ENCODE measurements at regions not wholly inside any gene's neighbourhood (a gene's known extent, or its start where the extent isn't known, plus 50 kb on each side); places are given as distances from the start of the nearest gene placed in this dataset.
"Not testable (repeated sequence)": the region's sequence is repeated elsewhere in the genome, so short reads cannot be mapped to it uniquely, and the experiment has no call there.

GRCh38 chr3:5545719-5546118 lies 358.2 kb downstream of the EDEM1 start:
- DNase-seq (ENCODE audit: low read depth) = no peak

- no peak for DNase-seq (ENCODE audit: low read depth)
Observed at GRCh38 chr3:5553203-5553602, 365.7 kb downstream of the EDEM1 start.

- DNase-seq (ENCODE audit: low read depth) = no peak
Observed at GRCh38 chr3:5554245-5554747, 366.8 kb downstream of the EDEM1 start.

DNA sequence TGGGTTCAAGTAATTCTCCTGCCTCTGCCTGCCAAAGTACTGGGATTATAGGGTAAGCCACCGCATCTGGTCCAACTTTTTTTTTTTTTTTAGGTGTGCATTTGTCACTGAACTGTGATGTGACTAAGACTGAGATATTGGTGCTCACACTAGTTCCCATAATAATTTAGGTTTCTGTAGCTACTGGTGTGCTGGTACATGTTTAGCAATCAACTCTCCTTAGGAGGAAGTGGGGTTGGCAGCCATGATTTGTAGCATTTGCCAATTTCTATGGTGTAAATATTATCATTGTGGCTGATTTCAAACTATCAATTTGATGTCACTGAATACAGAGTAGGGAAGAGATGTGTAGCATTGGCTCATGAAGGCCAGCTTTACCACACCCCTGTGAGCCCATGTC lies 372.7 kb downstream of the EDEM1 start:
- DNase-seq (ENCODE audit: low read depth) = no peak

DNA sequence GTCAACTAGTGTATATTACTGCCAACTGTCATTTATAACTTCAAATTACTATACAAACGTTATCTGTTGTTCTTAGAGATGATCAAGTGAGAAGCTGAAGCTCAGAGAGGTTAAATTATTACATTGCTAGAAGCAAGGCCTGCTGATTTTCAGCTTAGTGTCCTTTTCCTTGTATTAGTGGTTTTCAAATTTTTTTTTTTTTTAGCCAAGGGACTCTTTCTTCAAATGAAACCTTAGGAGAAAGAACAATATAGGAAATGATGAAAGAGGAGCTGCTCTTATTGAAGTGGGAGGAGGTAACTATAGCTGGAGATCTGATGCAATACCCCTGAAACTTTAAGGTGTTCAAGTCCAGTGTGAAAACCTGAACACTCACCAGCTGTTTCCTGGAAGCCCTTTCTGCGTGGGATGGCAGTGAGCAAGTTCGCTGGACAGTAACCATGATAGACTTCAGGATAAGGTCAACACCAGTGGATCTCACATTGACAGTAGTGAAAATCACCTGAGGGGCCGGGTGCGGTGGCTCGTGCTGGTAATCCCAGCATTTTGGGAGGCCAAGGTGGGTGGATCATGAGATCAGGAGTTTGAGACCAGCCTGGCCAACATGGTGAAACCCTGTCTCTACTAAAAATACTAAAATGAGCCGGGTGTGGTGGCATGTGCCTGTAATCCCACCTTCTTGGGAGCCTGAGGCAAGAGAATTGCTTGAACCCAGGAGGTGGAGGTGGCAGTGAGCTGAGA lies 376.2 kb downstream of the EDEM1 start:
- DNase-seq (ENCODE audit: low read depth) = no peak

- no peak for DNase-seq (ENCODE audit: low read depth)
Observed at GRCh38 chr3:5564278-5564666, 376.8 kb downstream of the EDEM1 start.

DNA sequence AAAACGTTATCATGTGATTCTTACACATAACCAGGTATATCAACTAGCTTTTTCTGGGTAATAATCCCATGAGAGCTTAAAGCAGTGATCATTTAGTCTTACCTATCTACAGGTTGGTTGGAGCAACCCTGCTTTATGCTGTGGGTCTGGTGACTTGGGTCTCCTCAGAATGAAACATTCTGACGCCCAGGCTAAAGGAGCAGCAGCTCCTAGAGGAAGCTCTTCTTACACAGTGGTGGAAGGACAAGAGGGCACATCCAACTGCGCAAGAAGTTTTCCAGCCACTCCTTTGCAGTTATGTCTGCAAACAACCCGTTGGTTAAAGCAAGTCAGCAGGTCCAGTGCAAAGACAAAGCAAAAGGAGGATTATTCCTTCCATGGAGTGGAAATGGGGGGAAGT lies 377.5 kb downstream of the EDEM1 start:
- DNase-seq (ENCODE audit: low read depth) = no peak

GRCh38 chr3:5567113-5567512 lies 379.6 kb downstream of the EDEM1 start:
- DNase-seq (ENCODE audit: low read depth) = no peak

GRCh38 chr3:5568451-5568850 lies 380.9 kb downstream of the EDEM1 start:
- DNase-seq (ENCODE audit: low read depth) = no peak

DNA sequence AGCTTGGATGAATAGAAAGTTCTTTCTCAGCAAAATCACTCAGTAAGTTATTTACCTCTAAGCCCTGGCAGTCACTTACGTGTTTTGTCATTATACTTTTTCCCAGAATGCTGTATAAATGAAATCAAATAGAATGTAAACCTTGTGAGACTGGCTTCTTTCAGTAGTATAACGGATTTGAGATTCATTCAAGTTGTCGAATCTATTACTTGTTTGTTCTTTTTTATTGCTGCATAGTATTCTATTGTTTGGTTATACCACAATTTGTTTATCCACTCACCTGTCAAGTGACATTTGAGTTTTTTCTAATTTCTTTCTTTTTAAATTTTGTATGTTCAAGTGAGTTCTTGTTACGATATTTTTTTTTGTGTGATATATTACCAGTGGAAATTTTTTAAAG lies 381.6 kb downstream of the EDEM1 start:
- no peak for DNase-seq (ENCODE audit: low read depth)

DNA sequence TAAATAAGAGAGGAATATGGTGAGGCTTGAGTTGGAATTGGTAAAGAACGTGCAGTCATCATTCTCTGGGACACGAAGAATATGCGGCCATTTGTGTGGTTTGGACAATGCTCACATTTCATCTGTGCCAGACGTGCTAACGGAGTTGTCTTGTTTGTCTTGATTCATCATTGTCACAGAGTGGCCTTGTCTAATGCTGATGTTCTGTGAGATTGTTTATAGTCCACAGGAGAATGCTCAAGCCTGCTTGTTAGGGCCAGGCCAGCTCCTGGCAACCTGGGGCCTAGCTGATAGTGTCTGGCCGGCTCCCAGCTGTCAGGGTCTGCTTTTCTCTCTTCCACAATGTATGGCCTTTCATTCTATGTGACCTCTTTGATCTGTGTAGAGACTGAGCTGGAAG lies 384.7 kb downstream of the EDEM1 start:
- no peak for DNase-seq (ENCODE audit: low read depth)

DNA sequence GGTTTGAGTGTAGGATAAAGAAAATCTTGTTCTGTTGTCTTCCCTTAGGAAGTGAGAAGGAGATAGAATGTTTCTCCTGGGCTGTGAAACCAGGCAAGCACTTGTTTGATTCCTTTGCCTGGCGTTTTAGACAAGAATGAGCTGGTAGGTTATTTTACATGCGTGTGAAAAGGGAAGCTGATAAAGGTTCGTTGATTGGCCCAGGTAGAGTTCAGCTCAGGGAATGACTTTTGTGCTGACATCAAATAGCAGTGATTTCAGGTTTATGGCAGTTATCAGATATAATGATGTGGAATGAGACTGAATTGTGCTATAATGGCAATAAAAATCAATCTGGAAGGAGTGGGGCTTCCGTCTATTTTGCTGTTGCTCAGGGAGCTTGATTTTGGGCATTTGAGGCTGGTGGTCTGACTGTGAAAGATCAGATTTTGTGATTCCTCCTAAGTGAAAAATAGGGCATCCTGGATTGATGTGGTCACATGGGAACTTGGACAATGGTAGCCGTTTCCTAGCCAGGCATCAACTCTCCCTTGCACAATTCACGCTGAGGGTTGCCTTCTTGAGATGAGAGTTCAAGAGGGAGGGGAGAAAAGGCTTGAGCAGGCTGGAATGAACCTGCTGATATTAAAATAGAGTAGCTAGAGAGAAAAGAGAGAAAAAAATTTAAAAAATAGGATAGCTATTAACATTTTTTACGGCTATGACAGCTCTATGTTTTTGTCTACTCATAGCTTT lies 388.9 kb downstream of the EDEM1 start:
- DNase-seq (ENCODE audit: low read depth) = no peak

DNA sequence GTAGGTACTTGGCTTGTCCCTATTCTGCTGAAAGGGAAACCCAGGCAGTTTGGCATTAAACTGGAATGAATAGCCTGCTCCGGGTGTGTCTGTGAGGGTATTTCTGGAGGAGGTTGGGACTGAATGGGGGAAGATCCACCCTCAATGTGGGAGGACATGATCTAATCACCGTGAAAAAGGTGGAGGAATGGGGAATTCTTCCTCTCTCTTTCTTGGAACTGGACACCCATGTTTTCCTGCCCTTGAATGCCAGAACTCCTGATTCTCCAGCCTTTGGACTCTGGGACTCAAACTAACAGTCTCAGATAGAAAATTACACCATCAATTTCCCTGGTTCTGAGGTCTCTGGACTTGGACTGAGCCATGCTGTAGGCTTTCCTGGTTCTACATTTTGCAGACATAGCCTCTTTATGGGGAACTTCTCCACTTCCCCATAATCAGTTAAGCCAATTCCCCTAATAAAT lies 391.7 kb downstream of the EDEM1 start:
- no peak for DNase-seq (ENCODE audit: low read depth)

DNA sequence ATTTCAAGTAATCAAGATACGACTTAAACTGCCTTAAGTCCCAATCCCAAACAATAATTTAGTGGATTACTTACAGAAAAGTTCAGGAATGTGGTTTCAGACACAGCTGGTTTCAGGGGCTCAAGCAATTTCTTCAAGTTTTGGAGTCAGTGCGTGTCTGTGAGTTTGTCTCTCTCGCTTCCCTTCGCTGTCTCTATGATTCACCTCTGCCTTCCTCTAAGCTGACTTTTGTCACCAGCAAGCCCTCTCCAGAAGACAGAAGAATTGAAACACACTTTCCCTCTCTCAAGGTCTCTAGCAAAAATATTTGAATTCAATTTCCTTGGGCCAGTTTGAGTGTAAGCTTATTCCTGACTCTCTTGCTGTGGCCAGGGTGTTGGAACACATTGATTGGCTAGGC lies 392.4 kb downstream of the EDEM1 start:
- no peak for DNase-seq (ENCODE audit: low read depth)

DNA sequence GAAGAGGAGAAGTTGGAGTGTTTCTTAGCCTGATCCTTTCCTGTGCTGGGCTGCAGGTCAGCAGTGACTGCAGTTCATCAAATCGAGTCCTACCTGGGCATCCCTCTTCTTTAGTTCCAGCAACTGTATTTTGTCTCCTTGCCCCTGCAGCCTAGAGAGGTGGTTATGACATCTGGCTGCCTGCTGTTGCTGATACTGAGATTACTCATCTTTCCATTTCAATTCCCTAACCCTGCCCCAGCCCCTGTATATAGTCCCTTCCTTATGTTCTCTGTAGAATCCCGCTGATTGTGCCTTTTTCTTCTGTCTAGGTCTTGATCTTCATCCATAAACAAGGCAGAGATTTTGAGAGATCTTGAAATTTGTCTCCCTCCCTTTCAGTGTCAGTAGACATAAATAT lies 393.3 kb downstream of the EDEM1 start:
- no peak for DNase-seq (ENCODE audit: low read depth)

- DNase-seq (ENCODE audit: low read depth) = no peak
Observed at GRCh38 chr3:5581743-5582142, 394.2 kb downstream of the EDEM1 start.

GRCh38 chr3:5583920-5584319 lies 396.4 kb downstream of the EDEM1 start:
- DNase-seq (ENCODE audit: low read depth) = no peak

GRCh38 chr3:5585085-5585484 lies 397.6 kb downstream of the EDEM1 start:
- DNase-seq (ENCODE audit: low read depth) = no peak

DNA sequence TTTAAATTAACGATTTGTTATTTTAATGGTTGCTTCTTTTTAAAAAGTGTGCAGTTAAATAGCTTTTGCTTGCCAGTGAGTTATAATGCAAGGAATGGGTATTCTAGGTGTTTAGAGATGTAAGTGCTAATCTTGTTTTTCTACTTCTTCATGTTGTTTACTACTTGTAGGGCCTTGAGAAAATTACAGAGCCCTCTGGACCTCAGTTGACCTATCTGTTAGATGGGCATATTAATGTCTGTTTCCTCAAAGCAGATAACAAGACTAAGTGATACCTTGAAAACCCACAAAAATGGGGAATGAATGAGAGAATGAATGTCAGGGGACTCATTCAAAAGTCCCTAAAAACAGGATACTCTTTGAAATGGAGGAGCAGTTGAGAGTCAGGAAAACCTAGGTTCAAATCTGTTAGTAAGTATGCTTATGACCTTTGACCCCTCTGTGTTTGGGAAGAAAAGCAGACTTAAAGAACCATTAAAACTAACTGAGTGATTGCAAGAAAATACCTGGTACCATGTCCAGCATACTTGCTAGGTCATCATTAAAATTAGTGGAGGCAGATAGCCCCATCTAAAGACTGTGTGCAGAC lies 419.5 kb downstream of the EDEM1 start:
- DNase-seq (ENCODE audit: low read depth) = no peak

- DNase-seq (ENCODE audit: low read depth) = no peak
Observed at GRCh38 chr3:5607581-5607980, 420.1 kb downstream of the EDEM1 start.

DNA sequence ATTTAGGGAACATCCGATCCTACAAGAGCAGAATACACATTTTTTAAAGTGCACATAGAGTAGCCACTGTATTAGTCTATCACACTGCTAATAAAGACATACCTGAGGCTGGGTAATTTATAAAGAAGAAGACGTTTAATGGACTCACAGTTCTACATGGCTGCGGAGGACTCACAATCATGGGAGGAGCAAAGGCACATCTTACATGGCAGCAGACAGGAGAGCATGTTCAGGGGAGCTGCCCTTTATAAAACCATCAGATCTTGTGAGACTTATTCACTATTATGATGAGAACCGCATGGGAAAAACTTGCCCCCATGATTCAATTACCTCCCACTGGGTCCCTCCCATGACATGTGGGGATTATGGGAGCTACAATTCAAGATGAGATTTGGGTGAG lies 421.5 kb downstream of the EDEM1 start:
- not testable (repeated sequence) for DNase-seq (ENCODE audit: low read depth)

DNA sequence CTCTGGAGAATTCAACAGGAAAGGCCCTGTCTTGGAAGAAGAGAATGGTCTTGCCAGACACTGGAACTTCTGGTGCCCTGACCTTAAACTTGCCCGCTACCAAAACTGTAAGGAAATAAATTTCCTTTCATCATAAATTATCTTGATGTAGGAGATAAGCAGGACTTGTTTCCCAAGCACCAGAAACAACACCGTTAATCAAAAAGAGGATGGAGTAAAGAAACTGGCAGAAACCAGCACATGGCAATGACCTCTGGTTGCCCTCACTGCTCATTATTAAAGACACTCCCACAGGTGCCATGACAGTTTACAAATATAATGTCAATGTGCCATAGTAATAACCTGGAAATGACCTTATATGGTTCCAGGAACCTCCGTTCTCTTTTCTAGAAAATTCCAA lies 426.1 kb downstream of the EDEM1 start:
- no peak for DNase-seq (ENCODE audit: low read depth)

DNA sequence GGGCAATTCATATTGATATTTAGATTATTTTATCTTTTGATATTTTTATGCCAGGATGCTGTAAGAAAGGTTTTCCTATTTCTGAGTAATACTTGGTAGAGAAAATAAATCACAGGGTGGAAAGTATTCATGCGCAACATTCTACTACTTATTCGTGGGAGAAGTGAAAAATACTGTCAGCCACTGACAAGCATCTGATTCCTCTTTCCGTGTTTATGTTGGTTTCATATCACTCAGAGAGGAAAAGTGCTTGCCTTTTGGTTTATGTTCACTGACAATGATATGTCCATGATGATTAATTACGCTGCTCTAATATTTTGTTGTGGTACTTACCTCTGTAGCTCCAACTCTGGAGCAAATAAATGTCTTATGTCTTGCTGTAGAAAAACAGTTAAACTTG lies 429.4 kb downstream of the EDEM1 start:
- no peak for DNase-seq (ENCODE audit: low read depth)

Data from stimulated activated CD8-positive, alpha-beta memory T cell treated with anti-CD3 and anti-CD28 coated beads, Interleukin-12 subunit alpha, Interleukin-12 subunit beta, amount 100 ng/mL, for 4 hours (primary cell).